Keratinocyte (primary cell): ENCODE measurements at regions not wholly inside any gene's neighbourhood (a gene's known extent, or its start where the extent isn't known, plus 50 kb on each side); places are given as distances from the start of the nearest gene placed in this dataset.

Source experiments
- DNase-seq: peaks from one replicate; pipeline ENCODE4 v3.0.0-alpha.2; 2011; ENCODE audit warnings: low read depth, missing footprints, low spot score
- FAIRE-seq: peaks from 2 replicates; lab custom pipeline; 2011; peaks lifted over from hg19 to GRCh38; lab: Jason Lieb, UNC
- H2AFZ ChIP-seq: 2 replicates; pipeline ENCODE4 v1.6.0; 2012; ENCODE audit warnings: low read length, control low read depth, inconsistent platforms; ENCODE audit not compliant: control insufficient read depth
- H3K27ac ChIP-seq: 2 replicates; pipeline ENCODE4 v1.5.1; 2011; ENCODE audit warnings: low read length; ENCODE audit not compliant: control insufficient read depth, insufficient read depth
- H3K27me3 ChIP-seq: 3 replicates; pipeline ENCODE4 v1.6.0; 2011; ENCODE audit warnings: low read length; ENCODE audit not compliant: control insufficient read depth, insufficient read depth; ENCODE audit errors: extremely low read depth
- H3K36me3 ChIP-seq, 2 experiments: 2 replicates in 1 of 2; 3 replicates in 1 of 2; pipeline ENCODE4 v1.5.1; 2011; ENCODE audit warnings: low read length in 2 of 2, mild to moderate bottlenecking in 1 of 2; ENCODE audit not compliant: control insufficient read depth in 2 of 2, insufficient read depth in 2 of 2; ENCODE audit errors: extremely low read depth in 1 of 2
- H3K4me1 ChIP-seq: 3 replicates; pipeline ENCODE4 v1.5.1; 2011; ENCODE audit warnings: low read length; ENCODE audit not compliant: control insufficient read depth, insufficient read depth; ENCODE audit errors: extremely low read depth
- H3K4me2 ChIP-seq: 3 replicates; pipeline ENCODE4 v1.6.0; 2011; ENCODE audit warnings: low read depth, low read length; ENCODE audit not compliant: control insufficient read depth, insufficient read depth; ENCODE audit errors: extremely low read depth
- H3K4me3 ChIP-seq, 3 experiments: fragments of 200-600 bp in 1 of 3; sonication (generic) in 1 of 3; 2 replicates in 2 of 3; 3 replicates in 1 of 3; pipeline ENCODE4 v1.5.1; 2011 to 2016; ENCODE audit warnings: low read length in 3 of 3, mild to moderate bottlenecking in 3 of 3, control low read depth in 2 of 3, inconsistent platforms in 1 of 3, low read depth in 1 of 3, mixed read lengths in 1 of 3, mixed run types in 1 of 3, moderate library complexity in 1 of 3; ENCODE audit not compliant: control insufficient read depth in 2 of 3, insufficient read depth in 2 of 3; ENCODE audit errors: extremely low read depth in 1 of 3
- H3K79me2 ChIP-seq: 2 replicates; pipeline ENCODE4 v1.6.0; 2012; ENCODE audit warnings: low read length; ENCODE audit not compliant: control insufficient read depth, insufficient read depth
- H3K9ac ChIP-seq: 3 replicates; pipeline ENCODE4 v1.6.0; 2011; ENCODE audit warnings: low read length; ENCODE audit not compliant: control insufficient read depth, insufficient read depth; ENCODE audit errors: extremely low read depth
- H3K9me1 ChIP-seq: 3 replicates; pipeline ENCODE4 v1.6.0; 2011; ENCODE audit warnings: low read length; ENCODE audit not compliant: control insufficient read depth, insufficient read depth; ENCODE audit errors: extremely low read depth
- H3K9me3 ChIP-seq: 2 replicates; pipeline ENCODE4 v1.5.1; 2012; ENCODE audit warnings: low read depth, low read length; ENCODE audit not compliant: control insufficient read depth
- H4K20me1 ChIP-seq: 3 replicates; pipeline ENCODE4 v1.6.0; 2011; ENCODE audit warnings: low read length; ENCODE audit not compliant: control insufficient read depth, insufficient read depth; ENCODE audit errors: extremely low read depth
- CTCF ChIP-seq, 3 experiments: IDR thresholded peaks in 1 of 3; conservative IDR thresholded peaks in 1 of 3; optimal IDR thresholded peaks in 1 of 3; 2 replicates in 2 of 3; 3 replicates in 1 of 3; pipeline versions ENCODE3 to v1.5.1; 2011; ENCODE audit warnings: low read length in 3 of 3, mild to moderate bottlenecking in 3 of 3, moderate library complexity in 2 of 3, control low read depth in 1 of 3, inconsistent platforms in 1 of 3; ENCODE audit not compliant: insufficient read depth in 2 of 3; ENCODE audit errors: extremely low read depth in 1 of 3
- EZH2 ChIP-seq: IDR thresholded peaks from one replicate; pipeline ENCODE4 v1.6.1; 2012; ENCODE audit warnings: inconsistent platforms, mild to moderate bottlenecking, low read length, moderate library complexity
- dilution Hi-C: fragments of 300-500 bp; cut with MboI; formaldehyde crosslinking; loops from one replicate; pipeline ENCODE4 v1.7.0; 2020; ENCODE audit warnings: low sequenced_read_pairs; ENCODE audit not compliant: extremely low pct_ligation_motif_present

- H3K4me2 ChIP-seq = no peak overlapping the region
- H3K9ac ChIP-seq = no peak overlapping the region
- H3K9me3 ChIP-seq = no peaks in the 10 kb centered on the region
- DNase-seq = no peak
- no peaks in the 10 kb centered on the region for H3K79me2 ChIP-seq
- H3K4me1 ChIP-seq = no peaks in the 10 kb centered on the region
- dilution Hi-C loops = no loop called here
- TF ChIP-seq EZH2 = no peak
- TF ChIP-seq CTCF (optimal IDR thresholded peaks at IDR 0.05 in 1 of 3, IDR thresholded peaks at IDR 0.05 in 1 of 3, conservative IDR thresholded peaks at IDR 0.05 in 1 of 3; ENCODE audit: extremely low read depth in 1 of 3, insufficient read depth in 2 of 3, low read length in 3 of 3) = no peak
- no peak overlapping the region for H3K27ac ChIP-seq
- no peaks in the 10 kb centered on the region for H3K27me3 ChIP-seq
- H2AFZ ChIP-seq = no peak overlapping the region
- no peaks in the 10 kb centered on the region for H4K20me1 ChIP-seq
- no peak for FAIRE-seq
- H3K36me3 ChIP-seq = no peaks in the 10 kb centered on the region
- no peak overlapping the region for H3K4me3 ChIP-seq
- no peaks in the 10 kb centered on the region for H3K9me1 ChIP-seq
These were observed 238.1 kb downstream of the CETN3 start for GRCh38 chr5:90171466-90171865.

GRCh38 chr5:90170261-90170660 lies 239.3 kb downstream of the CETN3 start:
- Histone ChIP-seq H3K36me3 (no peaks in the 10 kb centered on the region), H3K4me2 (no peak overlapping the region), H4K20me1 (no peaks in the 10 kb centered on the region), H3K9me1 (no peaks in the 10 kb centered on the region), H2AFZ (no peak overlapping the region), H3K27ac (no peak overlapping the region), H3K9me3 (no peaks in the 10 kb centered on the region), H3K27me3 (no peaks in the 10 kb centered on the region), H3K9ac (no peak overlapping the region), H3K4me1 (no peaks in the 10 kb centered on the region), H3K4me3 (no peak overlapping the region), H3K79me2 (no peaks in the 10 kb centered on the region)
- dilution Hi-C loops = no loop called here
- no peak for TF ChIP-seq EZH2
- TF ChIP-seq CTCF (optimal IDR thresholded peaks at IDR 0.05 in 1 of 3, IDR thresholded peaks at IDR 0.05 in 1 of 3, conservative IDR thresholded peaks at IDR 0.05 in 1 of 3; ENCODE audit: extremely low read depth in 1 of 3, insufficient read depth in 2 of 3, low read length in 3 of 3) = no peak
- DNase-seq = no peak
- FAIRE-seq = no peak
